ENCODE measurements at regions not wholly inside any gene's neighbourhood (a gene's known extent, or its start where the extent isn't known, plus 50 kb on each side); places are given as distances from the start of the nearest gene placed in this dataset.

GRCh38 chr10:59553162-59553900, 156.3 kb downstream of the SLC16A9 start:
- DNase-seq (ENCODE audit: low spot score) = no peak

DNA sequence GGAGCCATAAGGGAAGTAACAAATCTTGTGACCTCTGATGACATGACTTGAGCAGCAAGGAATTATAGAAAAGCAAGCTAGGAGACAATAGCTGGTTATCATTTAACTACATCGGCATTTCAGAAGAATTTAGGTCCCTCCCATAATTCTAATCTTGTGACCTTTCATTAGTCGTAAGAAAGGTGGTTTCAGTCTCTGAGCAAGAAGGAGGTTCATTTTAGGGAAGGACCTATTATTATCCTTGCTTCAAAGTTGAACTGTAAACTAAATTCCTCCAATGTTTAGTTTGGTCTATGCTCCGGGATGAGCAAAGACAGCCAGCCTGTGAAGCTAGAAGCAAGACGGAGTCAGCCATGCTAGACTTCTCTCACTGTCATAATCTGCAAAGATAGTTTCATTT, 159.6 kb downstream of the SLC16A9 start:
- DNase-seq (ENCODE audit: low spot score) = no peak

GRCh38 chr10:59538623-59539022, 171.0 kb downstream of the SLC16A9 start:
- DNase-seq (ENCODE audit: low spot score) = no peak

- no peak for DNase-seq (ENCODE audit: low spot score)
Observed at GRCh38 chr10:59537501-59537900, 172.1 kb downstream of the SLC16A9 start.

GRCh38 chr10:59536167-59537014, 173.3 kb downstream of the SLC16A9 start:
- DNase-seq (ENCODE audit: low spot score) = no peak

DNA sequence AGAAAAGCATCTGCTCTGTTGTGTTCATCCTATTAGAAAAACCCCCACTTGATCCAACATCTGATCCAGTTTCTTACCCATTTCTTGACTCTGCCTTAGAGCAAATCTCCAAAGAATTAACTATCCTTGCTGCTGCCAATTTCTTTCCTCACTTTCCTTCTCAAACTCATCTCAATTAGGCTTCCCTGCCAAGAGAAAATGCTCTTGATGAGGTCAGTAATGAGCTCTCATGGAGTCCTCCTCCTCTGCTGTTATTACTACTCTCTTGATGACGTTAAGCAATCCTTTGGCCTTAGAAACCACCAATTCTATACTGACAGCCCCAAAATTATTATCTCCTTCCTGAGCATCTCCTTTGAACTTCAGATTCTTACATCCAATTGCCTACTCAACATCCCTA, 162.0 kb upstream of the FAM13C start:
- no peak for DNase-seq (ENCODE audit: low spot score)

DNA sequence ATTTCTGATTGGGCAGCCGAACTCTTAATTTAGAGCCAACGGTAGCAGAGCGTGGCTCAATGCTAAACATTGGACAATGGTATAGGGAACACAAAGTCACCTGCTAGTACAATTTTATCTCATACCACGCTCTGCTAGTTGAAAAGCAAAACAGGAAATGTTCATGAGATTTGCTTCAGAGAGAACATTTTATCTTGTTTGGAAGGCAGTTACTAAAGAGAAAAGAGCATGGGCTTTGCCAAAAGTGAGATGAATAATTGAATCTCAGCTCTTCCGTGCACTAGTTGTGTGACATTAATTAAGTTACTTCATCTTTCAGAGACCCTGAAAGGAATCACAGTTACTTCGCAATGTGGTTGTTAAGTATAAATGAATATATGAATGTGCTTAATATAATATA, 161.5 kb upstream of the FAM13C start:
- DNase-seq (ENCODE audit: low spot score) = no peak

- DNase-seq (ENCODE audit: low spot score) = peak; percentile 23
Observed at GRCh38 chr10:59517996-59518395, 155.6 kb upstream of the FAM13C start.

- no peak for DNase-seq (ENCODE audit: low spot score)
Observed at GRCh38 chr10:59517341-59517899, 155.1 kb upstream of the FAM13C start.

- no peak for DNase-seq (ENCODE audit: low spot score)
Observed at GRCh38 chr10:59513558-59513957, 151.2 kb upstream of the FAM13C start.

DNA sequence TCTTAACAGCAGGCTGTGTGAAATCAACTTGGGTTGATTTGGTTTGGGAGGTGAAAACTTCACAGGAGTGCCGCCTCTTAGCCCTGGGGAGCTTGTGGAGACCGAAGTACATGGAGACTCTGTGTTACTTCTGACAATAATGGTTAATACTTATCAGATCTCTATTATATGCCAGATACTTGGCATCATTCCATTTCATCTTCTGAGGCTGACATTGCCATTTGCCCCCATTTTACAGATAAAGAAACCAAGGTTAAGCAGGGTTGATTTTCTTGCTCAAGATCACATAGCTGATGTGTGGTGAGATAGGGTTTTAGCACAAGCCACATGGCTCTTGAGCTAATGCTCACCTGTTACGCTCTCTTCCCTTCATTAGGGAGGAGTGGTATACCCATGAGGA, 150.6 kb upstream of the FAM13C start:
- no peak for DNase-seq (ENCODE audit: low spot score)

GRCh38 chr10:59508956-59509355, 146.6 kb upstream of the FAM13C start:
- no peak for DNase-seq (ENCODE audit: low spot score)

GRCh38 chr10:59508296-59508695, 145.9 kb upstream of the FAM13C start:
- no peak for DNase-seq (ENCODE audit: low spot score)

DNA sequence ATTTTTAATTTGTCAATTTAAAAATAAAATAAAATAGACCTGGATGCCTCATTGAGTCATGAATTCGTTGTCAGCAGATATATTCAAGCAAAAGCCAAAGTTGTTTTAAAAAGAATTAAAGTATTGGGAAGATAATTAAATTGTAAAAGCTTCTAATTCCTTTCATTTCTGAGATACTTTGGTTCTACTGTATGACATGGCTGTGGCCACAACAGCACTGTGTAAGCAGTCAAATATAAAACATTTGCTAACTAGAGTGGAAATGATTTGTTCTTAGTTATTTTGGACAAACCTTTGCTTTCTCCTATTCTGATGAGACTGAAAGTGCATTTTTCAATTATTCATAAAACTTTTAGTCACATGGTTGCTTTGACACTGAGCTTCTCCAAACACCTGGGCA, 143.6 kb upstream of the FAM13C start:
- DNase-seq (ENCODE audit: low spot score) = no peak

DNA sequence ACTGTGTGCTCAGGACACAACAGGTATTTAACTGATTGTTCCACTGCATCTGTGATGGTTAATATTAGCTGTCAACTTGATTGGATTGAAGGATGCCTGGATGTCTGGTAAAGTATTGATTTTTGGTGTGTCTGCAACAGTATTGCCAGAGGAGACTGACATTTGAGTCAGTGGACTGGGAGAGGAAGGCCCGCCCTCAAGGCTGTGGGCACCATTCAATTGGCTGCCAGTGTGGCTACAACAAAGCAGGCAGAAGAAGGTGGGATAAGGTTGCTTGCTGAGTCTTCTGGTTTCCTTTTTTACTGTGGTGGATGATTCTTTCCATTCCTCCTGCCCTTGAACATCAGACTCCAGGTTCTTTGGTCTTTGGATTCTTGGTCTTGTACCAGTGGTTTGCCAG, 137.1 kb upstream of the FAM13C start:
- no peak for DNase-seq (ENCODE audit: low spot score)

- no peak for DNase-seq (ENCODE audit: low spot score)
Observed at GRCh38 chr10:59493017-59493416, 130.7 kb upstream of the FAM13C start.

DNA sequence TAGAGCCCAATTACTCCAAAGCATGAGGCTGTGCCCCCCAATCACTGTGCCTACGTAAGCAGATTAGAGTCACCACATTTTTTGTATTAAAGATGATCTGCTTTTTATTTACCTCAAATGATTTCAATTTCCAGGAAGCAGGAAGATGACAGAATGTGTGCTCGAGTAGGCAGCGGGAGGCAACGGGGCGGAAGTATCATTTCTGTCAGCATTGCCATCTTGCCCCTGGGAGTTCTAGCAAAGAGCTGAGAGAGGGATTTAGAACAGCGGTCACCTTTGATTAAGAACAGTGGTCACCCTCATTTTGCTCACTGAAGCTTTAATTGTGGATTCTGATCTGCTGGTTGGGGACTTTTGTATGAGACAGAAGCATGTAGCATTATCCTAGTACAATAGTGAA, 117.1 kb upstream of the FAM13C start:
- no peak for DNase-seq (ENCODE audit: low spot score)

DNA sequence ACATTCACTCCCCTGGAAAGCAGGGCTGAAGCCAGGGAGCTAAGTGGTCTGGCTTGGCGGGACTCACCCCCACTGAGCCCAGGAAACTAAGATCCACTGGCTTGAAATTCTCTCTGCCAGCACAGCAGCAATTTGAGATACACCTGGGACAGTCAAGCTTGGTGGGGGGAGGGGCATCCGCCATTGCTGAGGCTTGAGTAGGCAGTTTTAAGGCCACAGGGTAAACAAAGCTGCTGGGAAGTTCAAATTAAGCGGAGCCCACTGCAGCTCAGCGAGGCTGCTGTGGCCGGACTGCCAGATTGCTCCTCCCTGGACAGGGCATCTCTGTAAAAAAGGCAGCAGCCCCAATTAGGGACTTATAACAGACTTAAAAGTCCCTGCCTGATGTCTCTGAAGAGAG, 108.2 kb upstream of the FAM13C start:
- DNase-seq (ENCODE audit: low spot score) = no peak

GRCh38 chr10:59465088-59465487, 102.7 kb upstream of the FAM13C start:
- DNase-seq (ENCODE audit: low spot score) = peak; percentile 29

DNA sequence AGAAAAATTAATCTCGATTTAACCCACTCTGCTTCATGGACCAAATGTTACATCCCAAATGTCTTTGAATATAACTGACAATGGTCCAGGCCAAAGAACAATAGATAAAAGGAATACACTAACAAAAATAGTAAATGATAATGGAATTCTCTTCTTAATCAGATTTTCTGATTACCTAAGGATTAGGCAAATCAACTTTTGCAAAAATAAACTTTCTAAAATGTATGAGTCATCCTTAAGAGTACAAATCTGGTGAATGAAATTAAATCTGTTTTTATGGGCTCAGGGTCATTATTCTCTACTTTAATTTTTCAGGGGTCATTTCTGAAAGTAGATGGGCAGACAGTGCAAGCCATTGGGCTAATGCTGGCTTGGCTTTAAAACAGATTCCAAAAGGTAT, 102.1 kb upstream of the FAM13C start:
- DNase-seq (ENCODE audit: low spot score) = no peak

GRCh38 chr10:59463909-59464308, 101.6 kb upstream of the FAM13C start:
- DNase-seq (ENCODE audit: low spot score) = no peak

- DNase-seq (ENCODE audit: low spot score) = no peak
Observed at GRCh38 chr10:59460601-59461000, 98.3 kb upstream of the FAM13C start.

GRCh38 chr10:59456199-59456598, 93.8 kb upstream of the FAM13C start:
- no peak for DNase-seq (ENCODE audit: low spot score)
